ENCODE measurements at regions not wholly inside any gene's neighbourhood (a gene's known extent, or its start where the extent isn't known, plus 50 kb on each side); places are given as distances from the start of the nearest gene placed in this dataset.

GRCh38 chr2:118190474-118190873 is 102.2 kb downstream of the INSIG2 start:
- Histone ChIP-seq H3F3A (replicated peaks; ENCODE audit: insufficient read depth) (no peaks in the 10 kb centered on the region), H3K4me1 (ENCODE audit: control insufficient read depth in 1 of 2, insufficient read depth in 2 of 2, low read depth in 1 of 2, low read length in 1 of 2) (peaks cover 0 to 6% of the 10 kb centered on the region in 2 experiments; a peak in 1 of 4 replicates), H2AFZ (ENCODE audit: low read depth) (no peak overlapping the region), H3K9me2 (no peaks in the 10 kb centered on the region), H3K4me2 (no peak overlapping the region), H3K27me3 (ENCODE audit: insufficient read depth) (no peaks in the 10 kb centered on the region), H4K20me1 (ENCODE audit: insufficient read depth) (no peaks in the 10 kb centered on the region), H3K9me3 (no peaks in the 10 kb centered on the region), H3K9ac (no peak overlapping the region), H3K36me3 (replicated peaks in 1 of 2; ENCODE audit: control insufficient read depth in 1 of 2, insufficient read depth in 2 of 2, low read length in 1 of 2) (no peaks in the 10 kb centered on the region), H3K27ac (ENCODE audit: low read depth in 2 of 2, low read length in 1 of 2) (no peak overlapping the region), H3K4me3 (ENCODE audit: low read depth in 2 of 2, low read length in 1 of 2) (no peak overlapping the region), H3K79me2 (ENCODE audit: insufficient read depth) (no peaks in the 10 kb centered on the region)
- ChIA-PET CTCF (no interaction called here), POLR2A (no interaction called here)
- no peak for DNase-seq
- TF ChIP-seq TAF1 (IDR thresholded peaks at IDR 0.05; ENCODE audit: borderline replicate concordance, low read depth, low read length) (no peak), REST (IDR thresholded peaks at IDR 0.05; ENCODE audit: low read depth, low read length) (no peak), JUND (IDR thresholded peaks at IDR 0.05) (no peak), SIN3A (IDR thresholded peaks at IDR 0.05; ENCODE audit: borderline replicate concordance, low read depth, low read length) (no peak), NRF1 (IDR thresholded peaks at IDR 0.05; ENCODE audit: low read depth, low read length) (no peak), POLR2AphosphoS5 (IDR thresholded peaks at IDR 0.05; ENCODE audit: low read depth, low read length) (no peak), GABPA (IDR thresholded peaks at IDR 0.05; ENCODE audit: low read depth) (no peak), IRF3 (IDR thresholded peaks at IDR 0.05; ENCODE audit: low read depth, low read length) (no peak), FOXJ3 (CRISPR knock-in tag; IDR thresholded peaks at IDR 0.05) (no peak), CHD2 (IDR thresholded peaks at IDR 0.05; ENCODE audit: low read length, partially characterized antibody) (no peak), CTCF (IDR thresholded peaks at IDR 0.05) (no peak), FOXM1 (IDR thresholded peaks at IDR 0.05; ENCODE audit: low read depth) (no peak), RAD21 (IDR thresholded peaks at IDR 0.05; ENCODE audit: low read length) (no peak), EP300 (IDR thresholded peaks at IDR 0.05; ENCODE audit: borderline replicate concordance in 1 of 2, low read depth in 1 of 2, low read length in 1 of 2) (no peak)
